H9 (cell line): ENCODE measurements at regions not wholly inside any gene's neighbourhood (a gene's known extent, or its start where the extent isn't known, plus 50 kb on each side); places are given as distances from the start of the nearest gene placed in this dataset.

Experiments used
- DNase-seq: peaks from one replicate; pipeline ENCODE4 v3.0.0-alpha.2; 2017
- H2AFZ ChIP-seq: one replicate; pipeline ENCODE4 v1.6.1; 2013; ENCODE audit warnings: mild to moderate bottlenecking, low read length, control low read depth, moderate library complexity
- H2AK5ac ChIP-seq: 2 replicates; pipeline ENCODE4 v1.6.1; 2013; ENCODE audit warnings: low read length, control low read depth, mixed read lengths; ENCODE audit not compliant: insufficient read length
- H2BK120ac ChIP-seq: one replicate; pipeline ENCODE4 v1.6.1; 2013; ENCODE audit warnings: low read depth, mild to moderate bottlenecking, low read length, control low read depth, inconsistent platforms; ENCODE audit not compliant: poor library complexity, severe bottlenecking
- H2BK12ac ChIP-seq: 2 replicates; pipeline ENCODE4 v1.6.1; 2013; ENCODE audit warnings: low read length, control low read depth, mixed read lengths, low read depth; ENCODE audit not compliant: insufficient read length
- H2BK15ac ChIP-seq: 2 replicates; pipeline ENCODE4 v1.6.1; 2013; ENCODE audit warnings: low read depth, low read length, control low read depth
- H2BK20ac ChIP-seq: one replicate; pipeline ENCODE4 v1.6.1; 2013; ENCODE audit warnings: low read depth, mild to moderate bottlenecking, low read length, control low read depth, inconsistent platforms; ENCODE audit not compliant: poor library complexity, severe bottlenecking
- H2BK5ac ChIP-seq: 2 replicates; pipeline ENCODE4 v1.6.1; 2013; ENCODE audit warnings: low read length, control low read depth, mixed read lengths; ENCODE audit not compliant: insufficient read length
- H3K14ac ChIP-seq: 2 replicates; pipeline ENCODE4 v1.6.1; 2013; ENCODE audit warnings: low read length, control low read depth; ENCODE audit not compliant: insufficient read depth
- H3K18ac ChIP-seq: 2 replicates; pipeline ENCODE4 v1.6.1; 2013; ENCODE audit warnings: low read depth, mild to moderate bottlenecking, mixed read lengths, low read length, control low read depth; ENCODE audit not compliant: insufficient read length
- H3K23ac ChIP-seq: 2 replicates; pipeline ENCODE4 v1.6.1; 2013; ENCODE audit warnings: low read length, control low read depth, mixed read lengths, low read depth; ENCODE audit not compliant: insufficient read length
- H3K23me2 ChIP-seq: 2 replicates; pipeline ENCODE4 v1.6.1; 2013; ENCODE audit warnings: low read depth, mild to moderate bottlenecking, mixed read lengths, low read length, control low read depth; ENCODE audit not compliant: insufficient read length, poor library complexity, severe bottlenecking
- H3K27ac ChIP-seq: 2 replicates; pipeline ENCODE4 v1.5.1; 2013; ENCODE audit warnings: low read length, control low read depth, mixed read lengths, low read depth; ENCODE audit not compliant: insufficient read length
- H3K27me3 ChIP-seq: 2 replicates; pipeline ENCODE4 v1.6.1; 2013; ENCODE audit warnings: low read length, control low read depth, inconsistent platforms; ENCODE audit not compliant: insufficient read depth
- H3K4ac ChIP-seq: 2 replicates; pipeline ENCODE4 v1.6.1; 2013; ENCODE audit warnings: low read depth, mild to moderate bottlenecking, control low read depth, inconsistent platforms, low read length, moderate library complexity
- H3K4me1 ChIP-seq: 2 replicates; pipeline ENCODE4 v1.6.1; 2013; ENCODE audit warnings: low read length, control low read depth, inconsistent platforms; ENCODE audit not compliant: insufficient read depth
- H3K4me2 ChIP-seq: 2 replicates; pipeline ENCODE4 v1.6.1; 2013; ENCODE audit warnings: low read length, control low read depth, mixed read lengths; ENCODE audit not compliant: insufficient read length, insufficient read depth
- H3K56ac ChIP-seq: 2 replicates; pipeline ENCODE4 v1.6.1; 2013; ENCODE audit warnings: low read depth, mild to moderate bottlenecking, mixed read lengths, low read length, control low read depth; ENCODE audit not compliant: insufficient read length
- H3K79me1 ChIP-seq: 2 replicates; pipeline ENCODE4 v1.6.1; 2013; ENCODE audit warnings: low read depth, mild to moderate bottlenecking, moderate library complexity, low read length, control low read depth, inconsistent platforms; ENCODE audit not compliant: insufficient read depth, poor library complexity, severe bottlenecking
- H3K79me2 ChIP-seq: 2 replicates; pipeline ENCODE4 v1.6.1; 2013; ENCODE audit warnings: low read length, control low read depth, inconsistent platforms; ENCODE audit not compliant: insufficient read depth
- H3K9ac ChIP-seq: 2 replicates; pipeline ENCODE4 v1.6.1; 2013; ENCODE audit warnings: low read length, control low read depth, mixed read lengths; ENCODE audit not compliant: insufficient read length; ENCODE audit errors: extremely low read depth
- H3K9me3 ChIP-seq: one replicate; pipeline ENCODE4 v1.6.1; 2013; ENCODE audit warnings: low read depth, low read length, inconsistent platforms; ENCODE audit not compliant: control insufficient read depth
- H3T11ph ChIP-seq: one replicate; pipeline ENCODE4 v1.6.1; 2013; ENCODE audit warnings: mild to moderate bottlenecking, low read length, control low read depth, inconsistent platforms
- H4K20me1 ChIP-seq: one replicate; pipeline ENCODE4 v1.6.1; 2013; ENCODE audit not compliant: control insufficient read depth, insufficient read length, insufficient read depth
- H4K5ac ChIP-seq: 2 replicates; pipeline ENCODE4 v1.6.1; 2013; ENCODE audit warnings: low read depth, mild to moderate bottlenecking, mixed read lengths, low read length, control low read depth; ENCODE audit not compliant: insufficient read length
- H4K8ac ChIP-seq: replicated peaks from 2 replicates; pipeline ENCODE4 v1.6.1; 2013; ENCODE audit warnings: low read length, control low read depth, mixed read lengths, low read depth; ENCODE audit not compliant: insufficient read length
- H4K91ac ChIP-seq: 2 replicates; pipeline ENCODE4 v1.6.1; 2013; ENCODE audit warnings: low read depth, mild to moderate bottlenecking, moderate library complexity, mixed read lengths, low read length, control low read depth; ENCODE audit not compliant: insufficient read length
- H3K27ac Mint-ChIP-seq, 3 experiments: 2 replicates in 2 of 3; 3 replicates in 1 of 3; pipeline ENCODE4 v1.8.0; 2020 to 2021; ENCODE audit warnings: mixed read lengths in 3 of 3, mild to moderate bottlenecking in 1 of 3, moderate library complexity in 1 of 3
- H3K27me3 Mint-ChIP-seq: 2 replicates; pipeline ENCODE4 v1.8.0; 2021; ENCODE audit warnings: low read depth, mild to moderate bottlenecking, moderate library complexity, mixed read lengths
- H3K36me3 Mint-ChIP-seq, 3 experiments: 2 replicates in 2 of 3; 3 replicates in 1 of 3; pipeline ENCODE4 v1.8.0; 2020 to 2021; ENCODE audit warnings: low read depth in 3 of 3, mixed read lengths in 3 of 3; ENCODE audit not compliant: insufficient read depth in 1 of 3
- H3K4me1 Mint-ChIP-seq, 2 experiments: 2 replicates each; pipeline ENCODE4 v1.8.0; 2020; ENCODE audit warnings: mixed read lengths in 2 of 2
- H3K4me3 Mint-ChIP-seq, 2 experiments: 2 replicates in 1 of 2; 3 replicates in 1 of 2; pipeline ENCODE4 v1.8.0; 2020 to 2021; ENCODE audit warnings: mild to moderate bottlenecking in 2 of 2, mixed read lengths in 2 of 2, moderate library complexity in 1 of 2
- H3K9me3 Mint-ChIP-seq, 2 experiments: 2 replicates in 1 of 2; 3 replicates in 1 of 2; pipeline ENCODE4 v1.8.0; 2020; ENCODE audit warnings: mild to moderate bottlenecking in 2 of 2, mixed read lengths in 2 of 2, moderate library complexity in 1 of 2
- WGBS: extraction: QIAGEN DNeasy Blood & Tissue Kit; methylation state at CpG from one replicate; pipeline ENCODE4 v1.1.7; 2013; ENCODE audit warnings: missing lambda C conversion rate, low lambda C conversion rate, mixed read lengths; ENCODE audit not compliant: insufficient read length; ENCODE audit errors: extremely low coverage; 5-methylcytosine and 5-hydroxymethylcytosine counted together
- TF ChIP-seq, protein P1 (sequence below): fragments of 200-600 bp; sonication (generic); conservative IDR thresholded peaks from 3 replicates; pipeline ENCODE4 v1.8.0; 2021; ENCODE audit warnings: antibody characterized with exemption, mild to moderate bottlenecking

DNA sequence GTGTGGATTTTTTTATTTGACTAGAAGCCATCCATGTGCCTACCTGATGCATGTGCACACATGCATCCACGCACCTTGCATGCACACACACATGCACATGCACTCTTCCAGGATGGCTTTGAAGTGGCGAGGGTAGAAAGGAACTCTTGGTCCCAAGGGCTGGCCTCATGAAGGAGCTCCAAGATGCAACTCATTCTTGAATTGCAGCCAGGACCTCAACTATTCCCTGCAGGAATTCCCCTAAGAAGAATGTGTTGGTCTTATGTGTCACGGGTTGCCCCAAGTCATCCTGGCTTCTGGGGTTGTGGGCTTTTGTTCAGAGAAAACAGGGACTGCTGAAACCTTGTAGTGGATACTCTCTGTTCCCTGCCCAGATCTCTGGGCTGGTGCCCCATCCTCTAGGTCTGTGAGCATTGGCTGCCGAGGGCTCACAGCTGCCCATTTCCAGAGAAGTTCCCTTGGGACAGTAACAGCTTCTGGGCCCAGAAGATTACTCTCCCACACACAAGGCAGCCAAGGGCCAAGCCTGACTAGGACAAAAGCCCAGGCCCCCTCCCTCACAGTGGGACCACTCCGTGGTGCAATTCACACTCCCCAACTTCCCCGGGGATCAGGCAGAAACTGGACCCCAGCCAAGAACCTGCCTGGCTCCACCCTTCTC lies 137.6 kb downstream of the COPS8 start:
- H3K14ac ChIP-seq = no peak overlapping the region
- no peaks in the 10 kb centered on the region for H3K23me2 ChIP-seq
- H3K4ac ChIP-seq = no peak overlapping the region
- no peak overlapping the region for H3K4me2 ChIP-seq
- H3K27ac ChIP-seq = no peak overlapping the region
- H3K23ac ChIP-seq = no peak overlapping the region
- no peak overlapping the region for H3T11ph ChIP-seq
- H3K18ac ChIP-seq = no peak overlapping the region
- no peaks in the 10 kb centered on the region for H3K79me2 ChIP-seq
- no peak overlapping the region for H4K5ac ChIP-seq
- no peaks in the 10 kb centered on the region for H3K79me1 ChIP-seq
- no peak overlapping the region for H4K91ac ChIP-seq
- H3K9ac ChIP-seq = no peak overlapping the region
- no peak overlapping the region for H4K8ac ChIP-seq
- no peaks in the 10 kb centered on the region for H3K27me3 ChIP-seq
- H3K4me3 Mint-ChIP-seq = no peak overlapping the region
- H3K36me3 Mint-ChIP-seq = no peaks in the 10 kb centered on the region
- peaks cover 2% of the 10 kb centered on the region; the same call in 1 of the 2 replicates for H3K4me1 ChIP-seq
- H2BK5ac ChIP-seq = no peak overlapping the region
- H2AFZ ChIP-seq = no peak overlapping the region
- H3K27me3 Mint-ChIP-seq = no peaks in the 10 kb centered on the region
- H2AK5ac ChIP-seq = no peak overlapping the region
- TF ChIP-seq, protein P1, sequence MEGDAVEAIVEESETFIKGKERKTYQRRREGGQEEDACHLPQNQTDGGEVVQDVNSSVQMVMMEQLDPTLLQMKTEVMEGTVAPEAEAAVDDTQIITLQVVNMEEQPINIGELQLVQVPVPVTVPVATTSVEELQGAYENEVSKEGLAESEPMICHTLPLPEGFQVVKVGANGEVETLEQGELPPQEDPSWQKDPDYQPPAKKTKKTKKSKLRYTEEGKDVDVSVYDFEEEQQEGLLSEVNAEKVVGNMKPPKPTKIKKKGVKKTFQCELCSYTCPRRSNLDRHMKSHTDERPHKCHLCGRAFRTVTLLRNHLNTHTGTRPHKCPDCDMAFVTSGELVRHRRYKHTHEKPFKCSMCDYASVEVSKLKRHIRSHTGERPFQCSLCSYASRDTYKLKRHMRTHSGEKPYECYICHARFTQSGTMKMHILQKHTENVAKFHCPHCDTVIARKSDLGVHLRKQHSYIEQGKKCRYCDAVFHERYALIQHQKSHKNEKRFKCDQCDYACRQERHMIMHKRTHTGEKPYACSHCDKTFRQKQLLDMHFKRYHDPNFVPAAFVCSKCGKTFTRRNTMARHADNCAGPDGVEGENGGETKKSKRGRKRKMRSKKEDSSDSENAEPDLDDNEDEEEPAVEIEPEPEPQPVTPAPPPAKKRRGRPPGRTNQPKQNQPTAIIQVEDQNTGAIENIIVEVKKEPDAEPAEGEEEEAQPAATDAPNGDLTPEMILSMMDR = no peak
- H2BK120ac ChIP-seq = no peak overlapping the region
- no peak overlapping the region for H2BK20ac ChIP-seq
- no peak for DNase-seq
- WGBS = no CpG with 5 or more reads among the region's 6 CpGs
- no peak overlapping the region for H3K27ac Mint-ChIP-seq
- H3K56ac ChIP-seq = no peak overlapping the region
- no peaks in the 10 kb centered on the region for H4K20me1 ChIP-seq
- H2BK15ac ChIP-seq = no peak overlapping the region
- H3K9me3 ChIP-seq = no peaks in the 10 kb centered on the region
- no peaks in the 10 kb centered on the region for H3K9me3 Mint-ChIP-seq
- peaks cover 16 to 22% of the 10 kb centered on the region in 2 experiments for H3K4me1 Mint-ChIP-seq
- H2BK12ac ChIP-seq = no peak overlapping the region
